Stimulated activated memory B cell treated with anti-CD40 and anti-IgM and Interleukin-4, amounts not matched to agents 10 μg/mL and 1 μg/mL and 100 μg/mL, for 72 hours (primary cell): ENCODE measurements at regions not wholly inside any gene's neighbourhood (a gene's known extent, or its start where the extent isn't known, plus 50 kb on each side); places are given as distances from the start of the nearest gene placed in this dataset.
A peak's percentile ranks its signal among the peaks of the same experiment; 100 is the strongest.

Experiments used
- ATAC-seq: fragments of 150-1000 bp; cut with Tn5 transposase; 2 replicates; pipeline ENCODE4 v1.10.0; 2021
- H3K27ac Mint-ChIP-seq: one replicate; pipeline ENCODE4 v1.8.0; 2022; ENCODE audit warnings: mild to moderate bottlenecking, mixed read lengths
- H3K27me3 Mint-ChIP-seq: one replicate; pipeline ENCODE4 v1.8.0; 2022; ENCODE audit warnings: mixed read lengths
- H3K36me3 Mint-ChIP-seq: one replicate; pipeline ENCODE4 v1.8.0; 2022; ENCODE audit warnings: mixed read lengths
- H3K4me1 Mint-ChIP-seq: one replicate; pipeline ENCODE4 v1.8.0; 2022; ENCODE audit warnings: mixed read lengths
- H3K4me3 Mint-ChIP-seq: one replicate; pipeline ENCODE4 v1.8.0; 2022; ENCODE audit warnings: mild to moderate bottlenecking, moderate library complexity, mixed read lengths
- H3K9me3 Mint-ChIP-seq: one replicate; pipeline ENCODE4 v1.8.0; 2022; ENCODE audit warnings: mixed read lengths

DNA sequence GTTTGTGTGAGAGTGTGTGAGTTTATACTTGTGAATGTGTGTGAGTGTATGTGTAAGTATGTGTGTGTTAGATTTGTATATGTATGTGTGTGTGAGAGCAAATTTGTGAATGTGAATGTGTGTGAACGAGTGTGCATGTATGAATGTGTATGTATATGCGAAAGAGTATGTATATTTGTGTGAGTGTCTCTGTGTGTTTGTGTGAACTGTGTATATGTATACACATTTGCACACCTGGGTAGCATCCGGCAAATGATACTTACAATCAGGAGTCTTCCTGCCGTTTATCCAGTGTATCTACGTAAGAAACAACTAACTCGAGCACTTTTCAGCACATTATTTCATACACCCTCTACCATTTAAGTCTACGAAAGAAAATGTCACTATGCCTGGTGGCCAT lies 487.4 kb downstream of the TNS3 start:
- H3K27me3 Mint-ChIP-seq: peaks cover 20% of the 10 kb centered on the region
- no peaks in the 10 kb centered on the region for H3K4me1 Mint-ChIP-seq
- H3K4me3 Mint-ChIP-seq: no peak overlapping the region
- no peak overlapping the region for H3K27ac Mint-ChIP-seq
- H3K9me3 Mint-ChIP-seq: no peaks in the 10 kb centered on the region
- no peaks in the 10 kb centered on the region for H3K36me3 Mint-ChIP-seq
- no peak for ATAC-seq

DNA sequence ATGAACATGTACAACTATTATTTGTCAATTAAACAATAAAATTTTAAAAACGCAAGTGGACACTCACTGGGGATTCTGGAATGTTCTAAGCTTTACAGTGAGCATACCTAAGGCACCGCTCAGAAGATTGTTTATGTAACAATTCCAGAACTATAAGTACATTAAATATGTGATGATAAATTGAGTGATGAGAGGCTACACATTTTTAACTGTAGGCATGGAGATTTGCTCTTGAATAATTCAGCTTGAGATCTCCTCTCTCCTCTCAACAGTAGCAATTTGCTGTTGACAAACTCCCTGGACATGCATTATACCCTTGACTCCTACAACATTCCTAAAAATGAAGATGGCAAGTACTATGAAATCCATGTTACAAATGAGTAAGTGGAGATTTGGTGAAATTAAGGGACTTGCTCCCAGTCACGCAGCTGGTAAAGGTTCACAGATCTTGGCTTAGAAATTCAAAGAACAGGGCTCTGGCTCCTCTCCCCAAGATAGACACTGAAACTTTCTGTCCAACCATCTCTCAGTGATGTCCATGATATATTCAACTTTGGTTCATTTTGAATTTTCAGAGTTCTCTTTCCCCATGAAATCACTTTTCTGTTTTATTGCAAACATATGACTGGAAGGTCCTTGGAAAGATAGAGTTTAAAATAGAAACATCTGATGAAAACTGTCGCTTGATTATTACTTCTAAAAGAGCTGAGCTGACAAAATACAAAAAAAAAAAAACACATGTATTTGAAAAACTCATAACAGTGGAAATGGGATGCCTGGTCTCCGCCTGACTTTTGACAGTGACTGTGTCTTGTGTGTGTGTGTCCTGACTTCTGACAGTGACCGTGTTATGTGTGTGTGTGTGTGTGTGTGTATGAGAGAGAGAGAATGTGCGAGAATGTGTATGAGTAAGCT lies 488.3 kb downstream of the TNS3 start:
- Mint-ChIP-seq H3K27me3 (peaks cover 20% of the 10 kb centered on the region), H3K4me3 (no peak overlapping the region), H3K9me3 (no peaks in the 10 kb centered on the region), H3K4me1 (no peaks in the 10 kb centered on the region), H3K27ac (no peak overlapping the region), H3K36me3 (no peaks in the 10 kb centered on the region)
- ATAC-seq: no peak

DNA sequence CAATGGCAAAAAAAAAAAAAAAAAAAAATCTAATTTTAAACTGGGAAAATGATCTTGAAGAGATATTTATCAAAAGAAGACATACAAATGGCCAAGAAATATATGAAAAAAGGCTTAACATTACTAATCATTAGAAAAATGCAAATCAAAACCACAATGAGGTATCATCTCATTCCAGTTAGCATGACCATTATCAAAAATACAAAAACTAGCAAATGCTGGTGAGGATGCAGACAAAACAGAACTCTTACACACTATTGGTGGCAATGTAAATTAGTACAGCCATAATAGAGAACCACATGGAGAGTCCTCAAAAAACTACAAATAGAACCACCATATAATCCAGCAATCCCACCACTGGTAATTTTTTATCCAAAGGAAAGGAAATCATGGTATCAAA lies 489.6 kb downstream of the TNS3 start:
- ATAC-seq: no peak
- Mint-ChIP-seq H3K27ac (no peak overlapping the region), H3K27me3 (peaks cover 20% of the 10 kb centered on the region), H3K9me3 (no peaks in the 10 kb centered on the region), H3K4me3 (no peak overlapping the region), H3K36me3 (no peaks in the 10 kb centered on the region), H3K4me1 (no peaks in the 10 kb centered on the region)

DNA sequence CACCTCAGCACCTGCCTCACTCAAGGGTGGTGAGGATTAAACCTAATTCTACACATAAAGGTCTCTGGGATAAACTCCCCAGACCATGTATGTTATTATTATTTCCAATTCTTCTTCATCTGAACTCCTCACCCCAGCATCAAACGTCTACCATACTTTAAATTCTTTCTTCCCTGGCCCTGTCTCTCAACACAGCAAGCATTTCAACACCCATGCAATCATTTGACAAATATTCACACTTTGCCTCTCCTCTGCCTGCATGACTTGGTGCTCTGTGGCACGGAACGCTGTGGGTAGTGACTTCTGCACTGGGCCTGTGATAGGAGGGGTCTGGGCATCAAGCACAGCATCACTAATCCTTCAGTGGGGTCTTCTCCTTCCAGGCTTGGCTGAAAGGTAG lies 490.8 kb downstream of the TNS3 start:
- no peak overlapping the region for H3K4me3 Mint-ChIP-seq
- no peaks in the 10 kb centered on the region for H3K9me3 Mint-ChIP-seq
- no peaks in the 10 kb centered on the region for H3K4me1 Mint-ChIP-seq
- no peaks in the 10 kb centered on the region for H3K36me3 Mint-ChIP-seq
- no peak for ATAC-seq
- no peak overlapping the region for H3K27ac Mint-ChIP-seq
- H3K27me3 Mint-ChIP-seq: peaks cover 20% of the 10 kb centered on the region

DNA sequence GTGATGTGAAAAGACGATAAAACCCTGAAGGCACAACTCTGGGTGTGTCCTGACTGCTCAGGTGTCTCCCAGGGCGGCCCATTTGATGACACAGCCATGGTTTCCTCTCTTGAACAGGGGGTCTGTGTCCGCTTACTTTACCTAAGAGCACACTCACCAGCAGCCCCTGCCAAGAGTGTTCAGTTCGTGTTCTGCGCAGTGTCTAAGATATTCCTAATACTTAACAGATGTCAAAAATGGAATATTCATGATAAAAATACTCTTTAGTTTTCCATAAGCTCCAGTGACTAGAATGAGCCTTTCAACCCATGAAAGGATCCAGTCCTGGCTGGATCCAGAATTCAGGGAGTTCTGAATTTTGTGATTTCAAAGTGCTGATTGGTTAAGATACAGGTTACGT lies 492.4 kb downstream of the TNS3 start:
- no peaks in the 10 kb centered on the region for H3K36me3 Mint-ChIP-seq
- ATAC-seq: no peak
- no peaks in the 10 kb centered on the region for H3K9me3 Mint-ChIP-seq
- peaks cover 20% of the 10 kb centered on the region for H3K27me3 Mint-ChIP-seq
- no peaks in the 10 kb centered on the region for H3K4me1 Mint-ChIP-seq
- H3K27ac Mint-ChIP-seq: no peak overlapping the region
- no peak overlapping the region for H3K4me3 Mint-ChIP-seq

DNA sequence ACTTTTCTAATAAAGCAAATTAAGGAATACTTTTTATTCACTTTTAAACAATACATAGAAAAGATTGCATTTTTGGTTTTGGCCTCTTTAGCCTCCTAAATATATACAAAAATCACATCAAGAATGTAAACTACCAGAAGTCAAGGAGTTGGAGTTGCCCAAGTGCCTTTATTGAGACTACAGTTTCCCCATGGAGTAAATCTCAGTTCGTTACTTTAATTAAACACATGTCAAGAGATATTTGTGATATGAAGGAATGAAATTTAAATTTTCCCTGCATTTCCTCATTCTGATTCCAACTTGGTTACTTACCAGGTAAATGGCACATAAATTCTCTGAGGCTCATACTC lies 492.9 kb downstream of the TNS3 start:
- Mint-ChIP-seq H3K36me3 (no peaks in the 10 kb centered on the region), H3K4me3 (no peak overlapping the region), H3K9me3 (no peaks in the 10 kb centered on the region), H3K27ac (no peak overlapping the region), H3K27me3 (peaks cover 20% of the 10 kb centered on the region), H3K4me1 (no peaks in the 10 kb centered on the region)
- ATAC-seq: no peak

DNA sequence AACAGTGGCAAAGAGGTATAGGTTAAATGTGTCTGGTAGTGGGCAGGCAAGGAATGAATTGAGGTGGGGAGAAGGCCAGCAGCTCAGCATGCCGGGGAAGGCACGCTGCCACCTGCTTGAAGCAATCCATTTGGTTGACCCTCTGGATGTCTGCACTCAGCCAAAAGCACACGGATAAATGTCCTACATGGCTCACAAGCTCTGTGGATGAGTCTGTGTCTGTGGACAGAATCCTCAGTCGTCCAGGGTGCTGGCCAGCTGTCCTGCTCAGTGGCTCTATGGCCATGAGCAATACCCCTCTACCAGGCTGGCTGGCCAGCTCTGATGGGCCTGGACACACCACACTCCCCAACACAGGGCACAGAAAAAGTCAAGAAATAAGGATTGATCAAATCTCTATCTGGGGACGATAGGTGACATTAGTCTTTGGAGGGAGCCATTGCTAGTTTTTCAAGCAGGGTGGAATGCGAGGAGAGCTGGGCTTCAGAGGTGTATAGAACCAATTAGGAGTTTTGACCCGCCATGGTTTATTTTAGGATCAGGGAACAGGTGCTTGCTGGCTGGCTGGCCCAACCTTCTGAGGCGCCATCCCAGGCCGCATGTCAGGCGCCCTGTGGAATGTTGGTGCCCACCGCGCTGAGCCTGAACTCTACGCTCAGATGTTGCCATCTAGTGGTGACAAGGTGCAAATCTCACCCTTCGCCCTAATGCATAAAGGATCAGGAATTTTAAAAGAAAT lies 493.4 kb downstream of the TNS3 start:
- H3K4me1 Mint-ChIP-seq: no peaks in the 10 kb centered on the region
- no peaks in the 10 kb centered on the region for H3K9me3 Mint-ChIP-seq
- H3K27me3 Mint-ChIP-seq: peaks cover 20% of the 10 kb centered on the region
- no peak overlapping the region for H3K27ac Mint-ChIP-seq
- ATAC-seq: peak; percentile 54
- no peak overlapping the region for H3K4me3 Mint-ChIP-seq
- H3K36me3 Mint-ChIP-seq: no peaks in the 10 kb centered on the region

DNA sequence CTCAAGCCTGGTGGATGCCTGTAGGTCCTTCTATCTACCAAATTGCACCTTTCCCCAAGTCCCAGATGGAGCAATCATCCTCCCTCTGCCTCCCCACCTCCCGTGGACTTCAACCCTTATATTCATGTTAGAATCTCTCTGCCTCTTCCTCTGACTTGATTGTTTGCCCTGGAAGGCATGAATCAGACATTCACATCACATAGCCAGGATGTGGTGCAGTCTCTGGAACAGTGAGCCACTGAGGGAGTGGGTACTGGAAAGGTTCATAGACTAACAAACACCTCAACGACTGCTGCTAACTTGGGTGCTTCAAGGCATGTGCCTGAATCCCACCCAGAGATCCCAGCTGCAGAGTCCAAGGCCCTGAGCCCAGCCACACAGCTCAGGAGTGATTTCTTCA lies 494.0 kb downstream of the TNS3 start:
- no peak for ATAC-seq
- H3K4me3 Mint-ChIP-seq: no peak overlapping the region
- no peaks in the 10 kb centered on the region for H3K9me3 Mint-ChIP-seq
- no peak overlapping the region for H3K27ac Mint-ChIP-seq
- H3K36me3 Mint-ChIP-seq: no peaks in the 10 kb centered on the region
- H3K27me3 Mint-ChIP-seq: peaks cover 20% of the 10 kb centered on the region
- H3K4me1 Mint-ChIP-seq: no peaks in the 10 kb centered on the region

DNA sequence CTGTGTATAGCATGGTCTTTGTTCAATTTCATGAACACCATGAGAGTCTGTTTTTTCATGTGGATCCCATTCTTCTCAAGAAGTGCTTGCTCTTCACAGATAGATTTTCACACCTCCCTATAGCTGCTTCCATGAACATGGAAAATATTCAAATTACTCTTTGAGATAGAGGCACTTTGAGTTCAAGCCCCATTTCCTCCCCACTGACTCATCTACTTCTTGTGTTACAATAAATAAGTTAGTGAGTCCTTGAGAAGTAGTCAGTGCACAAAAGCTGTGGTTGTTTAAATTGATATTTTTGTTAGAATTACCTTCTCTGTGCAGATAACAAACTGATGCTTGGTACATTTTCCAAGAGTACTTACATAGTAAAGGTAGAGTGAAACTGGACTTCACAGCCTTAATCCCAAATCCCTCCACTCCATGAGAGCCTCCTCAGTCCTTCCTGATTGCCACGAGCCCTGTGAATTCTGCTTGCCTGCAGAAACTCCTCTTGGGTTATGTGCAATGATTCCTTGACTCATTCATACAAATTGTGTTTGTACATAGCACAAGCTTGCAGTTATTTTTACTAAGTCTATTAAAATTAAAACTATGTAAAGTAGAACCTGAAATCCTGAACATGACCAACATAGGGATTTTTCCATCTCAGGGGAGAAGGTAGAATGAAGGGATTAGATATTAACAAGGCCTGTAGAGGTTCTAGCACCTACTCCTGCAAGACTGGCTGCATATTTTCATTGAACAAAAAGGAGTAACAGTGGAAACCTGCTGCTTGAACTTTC lies 496.2 kb downstream of the TNS3 start:
- no peak for ATAC-seq
- Mint-ChIP-seq H3K36me3 (no peaks in the 10 kb centered on the region), H3K4me1 (no peaks in the 10 kb centered on the region), H3K4me3 (no peak overlapping the region), H3K9me3 (no peaks in the 10 kb centered on the region), H3K27me3 (peaks cover 8% of the 10 kb centered on the region), H3K27ac (no peak overlapping the region)

DNA sequence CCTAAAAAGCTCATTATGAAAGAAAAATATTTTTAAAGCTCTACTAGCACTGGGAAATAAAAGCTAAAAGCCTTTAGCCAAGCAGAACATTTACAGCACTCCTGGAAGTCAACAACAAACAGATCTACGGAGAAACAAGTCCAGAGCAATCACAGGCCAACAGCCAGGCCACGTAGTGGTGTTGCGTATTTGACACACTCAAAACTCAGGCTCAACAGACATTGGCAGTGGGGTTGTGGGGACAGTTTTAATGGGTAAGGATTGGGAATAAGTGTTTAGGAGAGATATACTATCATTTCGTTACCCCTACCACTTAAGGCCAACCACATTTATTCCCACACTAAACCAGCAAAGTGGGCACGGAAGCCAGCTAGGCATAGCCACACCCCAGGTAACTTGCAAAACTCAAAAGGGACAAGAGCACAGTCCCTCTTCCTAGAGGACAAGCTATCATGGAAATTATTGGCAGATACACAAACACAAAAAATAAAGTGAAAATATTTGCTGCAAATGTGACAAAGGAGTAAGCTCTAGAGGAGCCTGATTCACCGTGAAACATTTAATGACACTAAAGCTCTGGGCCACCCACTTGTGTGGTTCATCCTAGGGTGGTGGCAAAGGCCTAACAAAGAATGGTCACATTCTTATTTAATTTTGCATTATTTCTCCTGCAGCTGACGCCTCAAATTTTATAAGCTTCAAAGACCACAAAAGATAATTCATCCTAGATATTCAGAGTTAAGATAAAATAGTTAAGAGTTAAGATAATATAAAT lies 498.2 kb downstream of the TNS3 start:
- H3K27ac Mint-ChIP-seq: no peak overlapping the region
- no peaks in the 10 kb centered on the region for H3K27me3 Mint-ChIP-seq
- H3K4me1 Mint-ChIP-seq: no peaks in the 10 kb centered on the region
- no peaks in the 10 kb centered on the region for H3K36me3 Mint-ChIP-seq
- no peak overlapping the region for H3K4me3 Mint-ChIP-seq
- no peaks in the 10 kb centered on the region for H3K9me3 Mint-ChIP-seq
- no peak for ATAC-seq

DNA sequence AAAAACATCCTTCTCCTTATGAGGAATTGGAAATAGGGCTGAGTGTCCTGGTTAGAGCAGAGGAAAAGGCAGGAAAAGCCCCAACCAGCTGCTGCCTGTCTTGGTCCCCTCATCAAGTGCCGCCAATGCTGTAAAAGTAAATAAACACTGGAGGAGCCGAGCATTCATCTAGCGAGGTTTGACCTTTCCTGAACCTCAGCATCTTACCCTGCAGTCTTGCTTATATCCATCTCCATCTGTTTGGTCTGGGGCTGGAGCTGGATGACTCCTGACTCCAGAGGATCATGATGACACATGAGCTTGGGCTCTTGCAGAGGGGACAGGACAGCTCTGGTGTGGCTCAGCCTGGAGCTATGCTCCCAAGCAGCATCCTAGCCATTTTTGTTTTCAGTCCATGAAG lies 501.1 kb downstream of the TNS3 start:
- Mint-ChIP-seq H3K36me3 (no peaks in the 10 kb centered on the region), H3K27me3 (no peaks in the 10 kb centered on the region), H3K4me3 (no peak overlapping the region), H3K9me3 (no peaks in the 10 kb centered on the region), H3K4me1 (no peaks in the 10 kb centered on the region), H3K27ac (no peak overlapping the region)
- ATAC-seq: no peak

DNA sequence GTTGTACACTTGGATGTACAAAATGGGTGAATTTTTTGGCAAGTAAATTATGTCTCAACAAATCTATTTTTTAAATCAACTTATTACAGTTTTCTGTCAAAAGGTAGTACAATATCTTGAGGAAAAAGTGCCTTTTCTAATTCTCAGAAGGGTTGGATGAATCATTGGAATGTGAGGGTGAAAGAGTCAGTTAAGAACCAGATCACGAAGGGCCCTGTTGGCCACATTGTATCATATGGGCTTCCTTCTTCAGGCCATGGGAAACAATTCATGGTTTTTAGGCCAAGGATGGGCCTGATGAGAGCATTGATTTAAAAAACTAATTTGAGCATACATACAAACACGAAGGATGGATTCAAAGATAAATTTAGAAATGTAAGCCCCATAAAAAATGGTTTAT lies 503.7 kb downstream of the TNS3 start:
- H3K4me1 Mint-ChIP-seq: no peaks in the 10 kb centered on the region

DNA sequence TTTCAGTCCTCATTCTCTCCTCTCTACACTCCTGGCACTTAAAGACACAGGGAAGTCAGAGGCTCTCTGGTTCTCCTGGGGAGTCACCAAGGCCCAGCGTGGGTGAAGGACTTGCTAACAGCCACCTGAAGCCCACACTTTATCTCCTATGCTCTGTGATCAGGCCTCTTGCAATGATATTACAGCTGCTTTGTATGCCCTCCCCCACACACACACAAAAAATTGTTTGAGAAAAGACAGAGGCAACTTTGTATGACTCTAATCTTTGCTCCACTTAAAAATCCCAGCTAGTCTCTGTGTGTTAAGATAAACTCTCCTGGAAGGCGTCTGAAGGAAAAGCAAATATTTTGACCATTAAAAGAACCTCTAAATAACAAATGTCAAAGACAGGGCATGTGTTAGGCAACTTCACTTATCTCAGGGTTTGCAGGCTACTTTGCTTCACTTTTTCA lies 507.2 kb downstream of the TNS3 start:
- ATAC-seq: no peak
- H3K27ac Mint-ChIP-seq: no peak overlapping the region

More for the DNA sequence above, 503.7 kb downstream of the TNS3 start:
- Mint-ChIP-seq H3K4me3 (no peak overlapping the region), H3K36me3 (no peaks in the 10 kb centered on the region), H3K27ac (no peak overlapping the region), H3K9me3 (no peaks in the 10 kb centered on the region), H3K27me3 (no peaks in the 10 kb centered on the region)
- no peak for ATAC-seq

DNA sequence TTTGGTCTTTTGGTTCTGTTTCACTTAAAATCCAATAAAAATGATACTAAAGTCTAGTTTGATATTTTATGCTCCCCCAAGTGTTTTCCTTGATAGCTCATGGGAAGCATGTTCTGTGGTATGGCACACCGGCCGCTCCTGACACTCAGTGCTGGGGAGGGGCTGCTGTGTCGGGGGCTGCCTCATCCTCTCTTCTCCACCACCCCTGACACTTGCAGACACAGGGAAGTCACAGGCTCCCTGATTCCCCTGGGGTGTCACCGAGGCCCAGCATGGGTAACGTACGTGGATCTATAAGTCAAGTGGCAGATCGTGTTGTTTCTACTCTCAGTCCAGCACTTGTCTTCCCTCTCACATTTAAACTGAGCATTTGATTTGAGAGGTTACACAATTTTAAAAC lies 508.6 kb downstream of the TNS3 start:
- H3K4me1 Mint-ChIP-seq: peaks cover 7% of the 10 kb centered on the region
- H3K36me3 Mint-ChIP-seq: no peaks in the 10 kb centered on the region

More for the DNA sequence above, 507.2 kb downstream of the TNS3 start:
- peaks cover 7% of the 10 kb centered on the region for H3K4me1 Mint-ChIP-seq
- no peaks in the 10 kb centered on the region for H3K36me3 Mint-ChIP-seq
- no peaks in the 10 kb centered on the region for H3K27me3 Mint-ChIP-seq
- H3K9me3 Mint-ChIP-seq: no peaks in the 10 kb centered on the region
- no peak overlapping the region for H3K4me3 Mint-ChIP-seq

DNA sequence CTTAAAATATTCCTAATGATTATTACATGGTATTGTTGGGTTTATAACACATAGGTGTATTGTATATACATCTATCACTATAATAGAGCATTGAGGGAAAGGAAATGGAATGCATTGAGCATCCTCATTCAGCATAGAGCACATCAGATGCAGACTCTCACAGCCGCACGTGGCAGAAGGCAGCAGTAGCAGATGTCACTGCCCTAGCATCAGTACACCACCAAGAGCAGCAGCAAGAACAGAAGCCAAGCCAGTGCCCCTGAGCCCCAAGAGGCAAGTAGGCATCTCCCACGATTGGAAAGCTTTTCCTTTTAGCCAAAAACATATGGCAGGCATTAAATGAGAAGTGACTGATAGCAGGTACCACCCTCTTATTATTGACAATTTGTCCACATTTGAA lies 510.0 kb downstream of the TNS3 start:
- H3K36me3 Mint-ChIP-seq: no peaks in the 10 kb centered on the region
- no peak overlapping the region for H3K4me3 Mint-ChIP-seq
- H3K4me1 Mint-ChIP-seq: peaks cover 7% of the 10 kb centered on the region
- no peak overlapping the region for H3K27ac Mint-ChIP-seq
- no peaks in the 10 kb centered on the region for H3K27me3 Mint-ChIP-seq
- no peak for ATAC-seq
- H3K9me3 Mint-ChIP-seq: no peaks in the 10 kb centered on the region

More for the DNA sequence above, 508.6 kb downstream of the TNS3 start:
- Mint-ChIP-seq H3K27ac (no peak overlapping the region), H3K4me3 (no peak overlapping the region), H3K27me3 (no peaks in the 10 kb centered on the region), H3K9me3 (no peaks in the 10 kb centered on the region)
- ATAC-seq: no peak
